ENCODE measurements at regions not wholly inside any gene's neighbourhood (a gene's known extent, or its start where the extent isn't known, plus 50 kb on each side); places are given as distances from the start of the nearest gene placed in this dataset.
"Not testable (repeated sequence)": the region's sequence is repeated elsewhere in the genome, so short reads cannot be mapped to it uniquely, and the experiment has no call there.

DNA sequence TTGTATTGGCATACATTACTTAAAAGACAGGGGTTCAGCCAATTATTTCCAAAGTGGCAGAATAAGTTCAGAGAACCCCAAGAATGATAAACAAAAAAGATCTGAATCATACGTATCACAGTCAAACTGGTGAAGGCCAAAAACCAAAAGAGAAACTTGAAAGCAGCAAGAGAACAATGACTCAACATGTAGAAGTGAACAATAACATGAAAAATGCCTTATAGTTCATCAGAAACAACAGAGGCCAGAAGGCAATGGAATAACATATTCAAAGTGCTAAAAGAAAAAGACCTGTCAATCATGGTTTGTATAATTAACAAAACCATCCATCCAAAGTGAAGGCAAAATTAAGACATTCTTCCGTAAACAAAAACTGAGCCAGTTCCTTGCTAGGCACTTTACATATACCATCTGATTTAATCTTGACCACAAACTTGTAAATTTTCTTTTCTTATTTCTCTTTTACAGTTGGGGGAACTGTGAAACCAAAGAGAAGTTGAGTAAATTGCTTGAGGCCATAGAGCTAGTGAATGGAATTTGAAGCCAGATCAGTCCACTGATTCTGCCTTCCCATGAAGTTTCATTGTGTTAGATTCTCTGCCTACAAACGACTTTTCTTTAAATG, 232.1 kb upstream of the SEL1L start:
- no peak for DNase-seq

- DNase-seq, result no peak
Measured at GRCh38 chr14:81766321-81766915, 232.8 kb upstream of the SEL1L start.

DNA sequence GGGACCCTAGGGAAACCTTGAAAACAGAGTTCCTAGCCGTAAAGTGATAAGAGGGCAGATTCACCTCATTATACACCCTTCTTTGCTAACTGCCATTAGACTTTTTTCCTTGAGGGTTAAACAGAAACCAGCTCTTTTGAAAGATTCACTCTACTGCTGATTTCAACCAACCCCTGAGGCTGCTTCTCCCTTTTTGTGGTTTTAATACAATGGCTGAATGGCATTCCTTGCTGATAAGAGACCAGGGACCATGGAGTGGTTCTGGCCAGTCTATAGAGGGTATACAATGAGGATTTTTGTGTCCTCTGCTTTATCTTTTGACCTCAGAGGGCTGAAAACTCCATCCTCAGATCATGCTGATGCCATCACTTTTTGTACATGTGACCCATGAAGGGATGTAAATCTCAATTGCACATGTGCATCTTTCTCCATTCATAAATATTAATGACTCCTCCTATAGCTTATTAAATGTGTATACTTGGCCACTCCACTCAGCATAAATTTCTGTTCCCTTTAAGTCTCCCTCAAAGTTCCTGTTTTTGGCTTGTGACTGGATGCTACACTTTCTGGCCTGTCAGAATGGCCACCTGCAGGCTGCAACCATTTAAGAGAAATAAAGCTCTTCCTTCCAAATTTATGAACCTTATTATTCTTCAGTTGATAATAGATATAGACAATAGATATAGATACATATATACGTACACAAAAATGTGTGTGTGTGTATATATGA, 233.8 kb upstream of the SEL1L start:
- DNase-seq, result no peak

DNA sequence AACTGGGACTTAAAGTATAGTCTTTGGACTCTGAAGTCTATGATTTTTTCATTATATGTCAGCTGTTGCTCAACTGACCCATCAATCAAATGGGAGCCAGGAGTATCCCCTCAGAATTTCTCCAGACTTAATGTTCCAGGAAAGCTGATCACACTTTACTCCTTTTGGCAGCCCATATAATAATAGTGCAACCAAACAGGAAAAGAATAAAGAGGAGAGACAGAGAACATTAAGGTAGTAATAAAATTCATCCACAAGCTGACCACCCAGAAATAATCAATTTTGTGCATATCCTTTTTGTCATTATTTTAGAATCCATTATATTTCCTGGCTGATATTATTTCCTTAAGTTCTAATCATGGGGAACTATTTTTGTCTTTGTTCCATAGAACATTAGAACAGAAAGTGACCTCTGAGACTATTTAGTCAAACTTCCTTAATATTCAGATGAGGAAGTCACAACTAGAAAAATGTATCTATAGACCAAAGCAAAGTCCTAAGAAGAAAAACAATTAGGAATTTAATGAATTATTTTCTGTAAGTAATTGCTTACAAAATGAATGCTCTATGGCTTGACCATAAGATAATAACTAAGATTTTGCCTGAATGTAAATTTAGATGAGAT, 238.1 kb upstream of the SEL1L start:
- DNase-seq, result no peak

DNA sequence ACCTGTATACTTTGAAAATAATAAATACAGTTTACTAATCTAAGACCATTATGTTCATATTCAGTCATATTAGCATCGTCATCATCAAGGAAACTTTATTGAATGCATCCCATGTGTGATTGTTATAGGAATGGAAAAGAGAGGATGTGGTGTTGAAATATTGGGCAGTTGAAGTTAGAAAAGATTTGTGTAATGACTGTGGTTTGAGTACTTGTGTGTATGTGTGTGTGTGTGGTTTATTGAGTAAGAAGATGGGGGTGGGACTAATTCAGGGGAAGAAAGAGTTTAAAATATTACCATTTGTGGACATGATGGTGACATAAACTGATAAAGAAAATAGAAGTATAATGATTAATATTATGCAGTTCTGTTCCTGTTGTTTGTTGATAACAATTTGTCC, 238.7 kb upstream of the SEL1L start:
- no peak for DNase-seq

- no peak for DNase-seq
Measured at GRCh38 chr14:81776531-81776930, 242.9 kb upstream of the SEL1L start.

- DNase-seq, result not testable (repeated sequence)
Measured at GRCh38 chr14:81781798-81782197, 248.1 kb upstream of the SEL1L start.

- DNase-seq, result no peak
Measured at GRCh38 chr14:81784084-81784483, 250.4 kb upstream of the SEL1L start.

DNA sequence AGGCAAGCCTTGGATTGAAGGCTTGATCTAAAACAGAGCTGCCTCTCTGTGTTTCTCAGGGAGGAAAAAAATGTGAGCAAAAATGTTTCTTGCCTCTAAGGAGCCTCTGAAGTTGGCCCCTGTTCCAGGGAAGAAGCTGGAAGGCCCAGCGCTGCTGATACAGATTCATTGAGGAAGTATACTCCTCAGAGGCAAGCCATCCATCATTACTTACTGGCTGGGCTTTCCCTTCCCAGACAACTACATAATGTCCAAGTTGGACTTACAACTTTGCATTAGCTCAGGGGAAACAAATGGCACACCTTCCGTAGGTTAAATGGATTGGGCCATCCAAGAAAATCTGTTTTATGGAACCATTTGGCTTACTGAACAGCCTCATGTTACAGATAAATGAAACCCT, 263.7 kb upstream of the SEL1L start:
- DNase-seq, result no peak

GRCh38 chr14:81801921-81802320, 268.3 kb upstream of the SEL1L start:
- no peak for DNase-seq

GRCh38 chr14:81802341-81802740, 268.7 kb upstream of the SEL1L start:
- DNase-seq, result no peak

- DNase-seq, result no peak
Measured at GRCh38 chr14:81805785-81806184, 272.1 kb upstream of the SEL1L start.

- no peak for DNase-seq
Measured at GRCh38 chr14:81811705-81812269, 278.1 kb upstream of the SEL1L start.

DNA sequence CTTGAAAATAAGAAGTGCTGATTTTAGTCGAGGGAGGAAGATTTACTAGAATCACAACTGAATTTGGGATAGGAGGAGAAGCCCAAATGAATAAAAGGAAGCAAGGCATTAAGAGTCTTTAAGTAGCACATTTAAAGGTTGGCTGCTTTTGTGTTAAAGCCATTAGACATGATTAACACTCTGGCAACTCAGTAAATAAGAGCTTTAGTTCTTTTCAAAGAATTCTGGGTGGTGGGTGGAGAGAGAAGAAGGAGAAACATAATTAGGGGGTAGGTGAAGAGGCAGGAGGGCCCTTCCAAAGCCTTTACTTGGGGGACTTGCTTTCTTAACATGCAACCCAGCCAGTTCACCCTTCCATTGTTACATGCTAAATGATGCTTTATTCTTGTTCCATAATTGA, 284.6 kb upstream of the SEL1L start:
- no peak for DNase-seq

DNA sequence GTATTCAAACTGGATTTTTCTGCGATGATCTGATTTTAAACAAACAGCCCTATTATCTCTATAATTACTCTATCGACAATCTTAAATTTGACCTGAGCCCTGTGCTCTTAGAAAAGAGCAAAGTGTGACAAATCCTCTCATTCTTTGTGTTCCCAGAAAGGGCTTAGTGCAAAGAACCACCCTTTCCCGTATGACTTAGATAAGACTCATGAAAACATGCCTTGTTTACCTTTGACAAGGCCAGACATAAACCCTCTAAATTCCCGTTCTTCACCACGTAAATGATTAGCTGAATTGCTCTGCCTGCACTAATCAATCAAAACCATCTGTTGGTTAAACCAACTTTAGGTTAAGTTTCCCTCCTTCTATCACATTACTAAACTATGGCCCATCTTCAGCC, 285.7 kb upstream of the SEL1L start:
- DNase-seq, result no peak

- no peak for DNase-seq
Measured at GRCh38 chr14:81819910-81820309, 286.3 kb upstream of the SEL1L start.

GRCh38 chr14:81826081-81826480, 292.4 kb upstream of the SEL1L start:
- no peak for DNase-seq

- no peak for DNase-seq
Measured at GRCh38 chr14:81829447-81829846, 295.8 kb upstream of the SEL1L start.

- no peak for DNase-seq
Measured at GRCh38 chr14:81831128-81831820, 297.6 kb upstream of the SEL1L start.

- DNase-seq, result no peak
Measured at GRCh38 chr14:81834308-81834707, 300.7 kb upstream of the SEL1L start.

- no peak for DNase-seq
Measured at GRCh38 chr14:81837304-81837703, 303.7 kb upstream of the SEL1L start.

GRCh38 chr14:81839056-81839455, 305.4 kb upstream of the SEL1L start:
- no peak for DNase-seq

- no peak for DNase-seq
Measured at GRCh38 chr14:81841346-81841745, 307.7 kb upstream of the SEL1L start.

Data from stimulated activated CD4-positive, alpha-beta T cell treated with anti-CD3 and anti-CD28 coated beads, Interleukin-4, amount 100 ng/mL, for 1 hour (primary cell).